OCI-LY1 (cell line): ENCODE measurements at regions not wholly inside any gene's neighbourhood (a gene's known extent, or its start where the extent isn't known, plus 50 kb on each side); places are given as distances from the start of the nearest gene placed in this dataset.

ENCODE experiments used
- H2AFZ ChIP-seq: fragments of 200-600 bp; sonication (generic), shearing (Covaris generic); 2 replicates; pipeline ENCODE4 v1.6.0; 2014; ENCODE audit warnings: antibody characterized with exemption, mild to moderate bottlenecking, low read length
- H3F3A ChIP-seq: fragments of 200-600 bp; sonication (generic), shearing (Covaris generic); 2 replicates; pipeline ENCODE4 v1.6.0; 2014; ENCODE audit warnings: mild to moderate bottlenecking, antibody characterized with exemption, low read length, moderate library complexity; ENCODE audit not compliant: insufficient read depth
- H3K27ac ChIP-seq: fragments of 200-600 bp; sonication (generic); 2 replicates; pipeline ENCODE4 v1.5.1; 2014; ENCODE audit warnings: low read length, mixed run types, mild to moderate bottlenecking, low read depth; ENCODE audit not compliant: poor library complexity, severe bottlenecking
- H3K27me3 ChIP-seq: fragments of 200-600 bp; sonication (generic); 2 replicates; pipeline ENCODE4 v1.6.0; 2014; ENCODE audit warnings: antibody characterized with exemption, mild to moderate bottlenecking, low read length, moderate library complexity; ENCODE audit not compliant: insufficient read depth
- H3K36me3 ChIP-seq: fragments of 200-600 bp; sonication (generic); 2 replicates; pipeline ENCODE4 v1.6.1; 2014; ENCODE audit warnings: mild to moderate bottlenecking, antibody characterized with exemption, low read length, moderate library complexity, mixed read lengths; ENCODE audit not compliant: insufficient read depth
- H3K4me1 ChIP-seq: fragments of 200-600 bp; sonication (generic); 2 replicates; pipeline ENCODE4 v1.5.1; 2014; ENCODE audit warnings: mild to moderate bottlenecking, low read length, moderate library complexity; ENCODE audit not compliant: insufficient read depth, severe bottlenecking
- H3K4me2 ChIP-seq: fragments of 200-600 bp; sonication (generic), shearing (Covaris generic); 2 replicates; pipeline ENCODE4 v1.6.1; 2014; ENCODE audit warnings: low read length
- H3K4me3 ChIP-seq: fragments of 200-600 bp; sonication (generic); 2 replicates; pipeline ENCODE4 v1.5.1; 2014; ENCODE audit warnings: low read length, low read depth, mild to moderate bottlenecking, mixed read lengths; ENCODE audit not compliant: poor library complexity, severe bottlenecking
- H3K79me2 ChIP-seq: fragments of 200-600 bp; shearing (Covaris generic); 2 replicates; pipeline ENCODE4 v1.6.1; 2016; ENCODE audit warnings: mixed run types, low read length, mixed read lengths; ENCODE audit not compliant: insufficient read depth
- H3K9ac ChIP-seq: fragments of 200-600 bp; sonication (generic), shearing (Covaris generic); 2 replicates; pipeline ENCODE4 v1.6.1; 2014; ENCODE audit warnings: mild to moderate bottlenecking, low read length, mixed read lengths
- H3K9me2 ChIP-seq: fragments of 200-600 bp; sonication (generic), shearing (Covaris generic); 2 replicates; pipeline ENCODE4 v1.6.1; 2014; ENCODE audit warnings: low read depth, mild to moderate bottlenecking, low read length, mixed read lengths
- H3K9me3 ChIP-seq: fragments of 200-600 bp; shearing (Covaris generic); 2 replicates; pipeline ENCODE4 v1.6.1; 2014; ENCODE audit warnings: low read length, mixed read lengths
- H4K20me1 ChIP-seq: fragments of 200-600 bp; sonication (generic), shearing (Covaris generic); 2 replicates; pipeline ENCODE4 v1.6.0; 2016; ENCODE audit warnings: mild to moderate bottlenecking, low read length; ENCODE audit not compliant: insufficient read depth
- CTCF ChIP-seq: fragments of 200-600 bp; sonication (generic), shearing (Covaris generic); IDR thresholded peaks from 2 replicates; pipeline ENCODE4 v1.5.1; 2017; ENCODE audit warnings: mild to moderate bottlenecking, antibody characterized with exemption, low read length, moderate library complexity, mixed read lengths
- EZH2 ChIP-seq: fragments of 200-600 bp; sonication (generic), shearing (Covaris generic); IDR thresholded peaks from 2 replicates; pipeline ENCODE4 v1.8.0; 2017; ENCODE audit warnings: borderline replicate concordance, mixed run types, mild to moderate bottlenecking, antibody characterized with exemption, low read length, moderate library complexity, mixed read lengths

- H3K4me3 ChIP-seq: no peak overlapping the region
- H2AFZ ChIP-seq: no peak overlapping the region
- TF ChIP-seq CTCF (no peak), EZH2 (no peak)
- H3F3A ChIP-seq: no peaks in the 10 kb centered on the region
- H3K9me2 ChIP-seq: no peaks in the 10 kb centered on the region
- H3K9me3 ChIP-seq: no peaks in the 10 kb centered on the region
- no peak overlapping the region for H3K9ac ChIP-seq
- H4K20me1 ChIP-seq: no peaks in the 10 kb centered on the region
- H3K4me1 ChIP-seq: no peaks in the 10 kb centered on the region
- no peaks in the 10 kb centered on the region for H3K79me2 ChIP-seq
- no peaks in the 10 kb centered on the region for H3K27me3 ChIP-seq
- H3K4me2 ChIP-seq: no peak overlapping the region
- H3K36me3 ChIP-seq: no peaks in the 10 kb centered on the region
- no peak overlapping the region for H3K27ac ChIP-seq
These were observed 116.9 kb upstream of the DTNBP1 start for GRCh38 chr6:15779726-15780125.

GRCh38 chr6:15776458-15776980 is 113.7 kb upstream of the DTNBP1 start:
- H3K4me1 ChIP-seq: no peaks in the 10 kb centered on the region
- no peak overlapping the region for H3K4me3 ChIP-seq
- H3K4me2 ChIP-seq: no peak overlapping the region
- H3K9me3 ChIP-seq: no peaks in the 10 kb centered on the region
- no peak overlapping the region for H2AFZ ChIP-seq
- H3K9ac ChIP-seq: no peak overlapping the region
- TF ChIP-seq EZH2: no peak
- no peak for TF ChIP-seq CTCF
- no peaks in the 10 kb centered on the region for H3K79me2 ChIP-seq
- H4K20me1 ChIP-seq: no peaks in the 10 kb centered on the region
- H3K36me3 ChIP-seq: no peaks in the 10 kb centered on the region
- H3F3A ChIP-seq: no peaks in the 10 kb centered on the region
- H3K27me3 ChIP-seq: no peaks in the 10 kb centered on the region
- no peak overlapping the region for H3K27ac ChIP-seq
- no peaks in the 10 kb centered on the region for H3K9me2 ChIP-seq

GRCh38 chr6:15775741-15776140 is 112.9 kb upstream of the DTNBP1 start:
- H3K9ac ChIP-seq: no peak overlapping the region
- no peak overlapping the region for H2AFZ ChIP-seq
- no peaks in the 10 kb centered on the region for H3K9me2 ChIP-seq
- H3K27ac ChIP-seq: no peak overlapping the region
- H3K79me2 ChIP-seq: no peaks in the 10 kb centered on the region
- no peaks in the 10 kb centered on the region for H4K20me1 ChIP-seq
- no peak overlapping the region for H3K4me2 ChIP-seq
- no peak overlapping the region for H3K4me3 ChIP-seq
- no peaks in the 10 kb centered on the region for H3K4me1 ChIP-seq
- no peaks in the 10 kb centered on the region for H3K9me3 ChIP-seq
- H3F3A ChIP-seq: no peaks in the 10 kb centered on the region
- H3K27me3 ChIP-seq: no peaks in the 10 kb centered on the region
- no peak for TF ChIP-seq EZH2
- H3K36me3 ChIP-seq: no peaks in the 10 kb centered on the region

GRCh38 chr6:15775076-15775634 is 112.3 kb upstream of the DTNBP1 start:
- no peak for TF ChIP-seq EZH2
- TF ChIP-seq CTCF: no peak
- no peak overlapping the region for H3K4me2 ChIP-seq
- no peak overlapping the region for H3K27ac ChIP-seq
- H2AFZ ChIP-seq: no peak overlapping the region
- no peaks in the 10 kb centered on the region for H3F3A ChIP-seq
- H3K4me1 ChIP-seq: no peaks in the 10 kb centered on the region
- H3K9ac ChIP-seq: no peak overlapping the region
- no peaks in the 10 kb centered on the region for H3K9me2 ChIP-seq
- no peaks in the 10 kb centered on the region for H3K79me2 ChIP-seq
- no peaks in the 10 kb centered on the region for H3K27me3 ChIP-seq
- no peaks in the 10 kb centered on the region for H3K9me3 ChIP-seq
- no peak overlapping the region for H3K4me3 ChIP-seq
- H4K20me1 ChIP-seq: no peaks in the 10 kb centered on the region
- H3K36me3 ChIP-seq: no peaks in the 10 kb centered on the region
